Activated T-cell treated with anti-CD3 and anti-CD28 coated beads, Interleukin-2, amount 50 U/mL, for 24 hours (primary cell): ENCODE measurements at regions not wholly inside any gene's neighbourhood (a gene's known extent, or its start where the extent isn't known, plus 50 kb on each side); places are given as distances from the start of the nearest gene placed in this dataset.

Experiments used
- DNase-seq: peaks from one replicate; pipeline ENCODE4 v3.0.0-alpha.2; 2020
- H3K27ac Mint-ChIP-seq: 2 replicates; pipeline ENCODE4 v1.8.0; 2020; ENCODE audit warnings: mild to moderate bottlenecking, mixed read lengths
- H3K27me3 Mint-ChIP-seq: 2 replicates; pipeline ENCODE4 v1.8.0; 2020; ENCODE audit warnings: mixed read lengths
- H3K36me3 Mint-ChIP-seq: 2 replicates; pipeline ENCODE4 v1.8.0; 2020; ENCODE audit warnings: low read depth, mixed read lengths
- H3K4me1 Mint-ChIP-seq: 2 replicates; pipeline ENCODE4 v1.8.0; 2020; ENCODE audit warnings: low read depth, mixed read lengths
- H3K4me3 Mint-ChIP-seq: 2 replicates; pipeline ENCODE4 v1.8.0; 2020; ENCODE audit warnings: mild to moderate bottlenecking, moderate library complexity, mixed read lengths
- H3K9me3 Mint-ChIP-seq: 2 replicates; pipeline ENCODE4 v1.8.0; 2020; ENCODE audit warnings: mixed read lengths

GRCh38 chr3:132261506-132261905 lies 55.7 kb upstream of the ACP3 start:
- DNase-seq: no peak
- Mint-ChIP-seq H3K27ac (no peak overlapping the region), H3K4me3 (no peak overlapping the region), H3K36me3 (no peaks in the 10 kb centered on the region), H3K27me3 (peaks cover 7% of the 10 kb centered on the region), H3K4me1 (no peaks in the 10 kb centered on the region), H3K9me3 (no peaks in the 10 kb centered on the region)

GRCh38 chr3:132262305-132262704 lies 54.9 kb upstream of the ACP3 start:
- Mint-ChIP-seq H3K4me3 (no peak overlapping the region), H3K9me3 (no peaks in the 10 kb centered on the region), H3K36me3 (no peaks in the 10 kb centered on the region), H3K4me1 (no peaks in the 10 kb centered on the region), H3K27me3 (peaks cover 7% of the 10 kb centered on the region), H3K27ac (no peak overlapping the region)
- DNase-seq: no peak

- Mint-ChIP-seq H3K9me3 (no peaks in the 10 kb centered on the region), H3K4me1 (no peaks in the 10 kb centered on the region), H3K4me3 (no peak overlapping the region), H3K36me3 (no peaks in the 10 kb centered on the region), H3K27ac (no peak overlapping the region), H3K27me3 (peaks cover 7% of the 10 kb centered on the region)
- DNase-seq: no peak
Measured at GRCh38 chr3:132262956-132263355, 54.3 kb upstream of the ACP3 start.

DNA sequence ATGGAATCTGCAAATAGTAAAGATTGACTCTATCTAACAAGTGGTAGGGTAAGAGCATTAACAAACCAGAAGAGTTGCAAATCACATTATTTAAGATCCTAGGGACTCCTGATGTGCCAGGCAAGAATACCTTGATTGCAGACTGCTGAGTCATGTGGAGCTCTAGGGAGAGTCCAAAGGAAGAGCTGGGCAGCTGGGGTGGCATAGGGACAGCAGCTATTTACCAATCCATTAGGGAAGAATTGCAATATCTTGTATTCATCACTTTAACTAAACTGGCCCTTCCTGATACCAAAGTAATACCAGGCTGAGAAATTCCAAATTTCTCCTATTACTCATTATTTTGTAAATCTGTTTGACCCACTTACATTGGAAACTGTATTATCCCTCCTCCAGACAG lies 52.2 kb upstream of the ACP3 start:
- no peak overlapping the region for H3K4me3 Mint-ChIP-seq
- H3K4me1 Mint-ChIP-seq: no peaks in the 10 kb centered on the region
- H3K27ac Mint-ChIP-seq: no peak overlapping the region
- no peak for DNase-seq
- H3K27me3 Mint-ChIP-seq: peaks cover 11% of the 10 kb centered on the region
- H3K9me3 Mint-ChIP-seq: no peaks in the 10 kb centered on the region
- no peaks in the 10 kb centered on the region for H3K36me3 Mint-ChIP-seq

DNA sequence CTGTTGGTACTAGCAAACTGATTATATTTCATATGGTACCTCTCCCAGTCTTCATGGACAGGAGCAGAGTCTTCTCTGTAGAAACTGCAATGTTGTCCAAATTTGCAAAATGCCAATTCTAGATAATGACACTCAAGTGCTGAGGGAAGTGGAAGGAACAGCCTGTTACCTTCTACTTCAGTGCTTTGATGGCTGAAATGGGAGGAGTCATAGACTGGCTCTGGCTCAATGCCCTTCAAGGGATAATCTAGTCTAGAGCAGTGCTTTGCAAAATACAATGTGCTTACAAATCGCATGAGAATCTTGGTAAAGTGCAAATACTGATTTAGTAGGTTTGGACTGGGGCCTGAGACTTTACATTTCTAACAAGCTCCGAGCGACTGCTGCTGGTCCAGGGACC lies 51.7 kb upstream of the ACP3 start:
- Mint-ChIP-seq H3K4me1 (no peaks in the 10 kb centered on the region), H3K36me3 (no peaks in the 10 kb centered on the region), H3K9me3 (no peaks in the 10 kb centered on the region), H3K27ac (no peak overlapping the region), H3K4me3 (no peak overlapping the region), H3K27me3 (peaks cover 11% of the 10 kb centered on the region)
- DNase-seq: no peak

GRCh38 chr3:132267391-132267993 lies 49.7 kb upstream of the ACP3 start:
- no peak overlapping the region for H3K4me3 Mint-ChIP-seq
- H3K27ac Mint-ChIP-seq: no peak overlapping the region
- DNase-seq: no peak
- H3K4me1 Mint-ChIP-seq: no peaks in the 10 kb centered on the region
- H3K36me3 Mint-ChIP-seq: no peaks in the 10 kb centered on the region
- peaks cover 11% of the 10 kb centered on the region for H3K27me3 Mint-ChIP-seq
- H3K9me3 Mint-ChIP-seq: no peaks in the 10 kb centered on the region
